22Rv1 (cell line): ENCODE measurements at regions not wholly inside any gene's neighbourhood (a gene's known extent, or its start where the extent isn't known, plus 50 kb on each side); places are given as distances from the start of the nearest gene placed in this dataset.

ENCODE experiments used
- H3K27ac ChIP-seq: fragments of 450-650 bp; 2 replicates; pipeline ENCODE4 v1.5.1; 2017
- CTCF ChIP-seq: fragments of 450-650 bp; IDR thresholded peaks from 2 replicates; pipeline ENCODE4 v1.5.1; 2017; ENCODE audit warnings: mild to moderate bottlenecking
- ZFX ChIP-seq: fragments of 450-650 bp; IDR thresholded peaks from 2 replicates; pipeline ENCODE4 v1.6.1; 2017; ENCODE audit warnings: antibody characterized with exemption, borderline replicate concordance

GRCh38 chr6:111973118-111973761, 80.7 kb upstream of the CCN6 start:
- no peak overlapping the region for H3K27ac ChIP-seq
- no peak for TF ChIP-seq ZFX

GRCh38 chr6:111973927-111974639, 79.8 kb upstream of the CCN6 start:
- TF ChIP-seq ZFX: no peak
- no peak for TF ChIP-seq CTCF
- no peak overlapping the region for H3K27ac ChIP-seq

- TF ChIP-seq ZFX (no peak), CTCF (no peak)
- H3K27ac ChIP-seq: no peak overlapping the region
These were observed 78.4 kb upstream of the CCN6 start for GRCh38 chr6:111975466-111975865.

GRCh38 chr6:111976139-111976538, 77.8 kb upstream of the CCN6 start:
- H3K27ac ChIP-seq: no peak overlapping the region
- TF ChIP-seq ZFX (no peak), CTCF (no peak)

GRCh38 chr6:111978532-111979149, 75.3 kb upstream of the CCN6 start:
- H3K27ac ChIP-seq: no peak overlapping the region
- no peak for TF ChIP-seq CTCF
- no peak for TF ChIP-seq ZFX

- H3K27ac ChIP-seq: no peak overlapping the region
- TF ChIP-seq CTCF: no peak
- TF ChIP-seq ZFX: no peak
These were observed 74.3 kb upstream of the CCN6 start for GRCh38 chr6:111979633-111980032.

- H3K27ac ChIP-seq: no peak overlapping the region
- TF ChIP-seq ZFX (no peak), CTCF (no peak)
These were observed 73.8 kb upstream of the CCN6 start for GRCh38 chr6:111980143-111980542.
